ENCODE measurements at regions not wholly inside any gene's neighbourhood (a gene's known extent, or its start where the extent isn't known, plus 50 kb on each side); places are given as distances from the start of the nearest gene placed in this dataset.

DNA sequence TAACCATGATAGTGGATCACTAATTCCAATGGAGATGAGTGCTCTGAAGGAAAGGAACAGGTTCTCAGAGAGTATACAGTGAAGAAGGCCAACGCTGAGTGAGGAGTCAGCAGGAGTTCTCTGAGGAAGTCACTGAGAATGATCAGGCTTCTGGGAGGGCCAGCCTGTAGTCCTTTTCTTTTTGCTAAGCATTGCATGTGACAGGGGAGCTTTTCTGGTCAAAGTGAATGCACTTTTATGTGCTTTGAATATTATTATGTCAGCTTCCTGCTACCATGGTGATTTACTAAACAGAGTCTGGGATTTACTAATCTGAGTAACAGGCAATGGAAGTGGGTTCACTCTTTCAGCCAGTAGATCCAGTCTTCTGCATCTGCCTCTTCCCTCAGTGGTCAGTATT, 81.1 kb upstream of the SERP2 start:
- no peak for DNase-seq

DNA sequence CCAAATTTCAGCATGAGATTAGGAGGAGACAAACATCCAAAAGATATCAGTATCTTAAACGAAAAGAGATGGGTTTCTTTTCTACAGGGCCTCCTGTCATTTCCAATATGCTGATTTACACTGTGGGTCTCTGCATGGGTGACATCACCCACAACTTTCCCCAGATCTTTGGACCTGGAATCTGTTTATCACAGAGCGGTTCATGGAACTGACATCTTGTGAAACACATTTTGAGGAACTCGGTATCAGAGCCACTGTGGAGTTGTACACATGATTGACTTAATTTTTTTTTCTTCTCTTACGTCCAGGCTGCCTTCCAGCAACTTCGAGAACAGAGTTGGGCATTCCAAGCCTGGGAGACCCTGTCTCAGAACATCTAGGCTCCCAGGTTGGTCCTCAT, 80.2 kb upstream of the SERP2 start:
- DNase-seq: no peak

DNA sequence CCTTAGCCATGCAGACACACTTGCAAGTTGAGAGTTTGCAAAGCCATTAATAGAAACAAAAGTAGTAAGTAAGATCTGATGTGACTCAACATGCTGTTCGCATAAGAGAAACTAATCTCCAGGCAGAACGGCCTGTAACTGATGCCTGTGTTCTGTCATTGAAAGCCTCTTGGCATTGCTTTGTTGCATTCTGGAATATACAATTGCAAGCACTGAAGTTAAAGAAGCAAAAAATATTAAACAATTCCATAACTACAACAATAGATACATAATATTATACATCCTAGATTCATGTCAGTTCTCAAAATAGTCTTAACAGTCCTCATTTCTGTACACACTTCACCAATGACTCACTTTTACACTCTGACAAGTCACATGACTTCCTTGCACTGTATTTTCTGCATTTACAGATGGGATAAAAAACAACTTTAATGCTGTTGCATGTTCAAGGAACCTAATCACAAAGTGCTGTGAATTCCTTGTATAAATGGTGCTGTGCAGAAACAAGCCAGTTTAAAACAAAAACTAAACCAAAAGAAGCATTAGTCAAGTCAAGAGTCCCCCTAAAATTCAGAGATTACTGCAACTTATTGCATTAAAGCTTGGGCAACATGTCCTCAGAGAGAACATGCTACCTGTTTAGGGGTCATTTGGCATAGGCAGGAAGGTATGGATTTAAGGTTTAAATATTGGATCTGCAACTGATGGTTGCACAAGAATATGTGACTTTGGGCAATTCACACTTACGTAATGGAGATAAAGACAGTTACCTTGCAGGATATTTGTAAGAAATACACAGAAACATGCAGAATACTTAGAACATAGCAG, 79.5 kb upstream of the SERP2 start:
- DNase-seq: no peak

DNA sequence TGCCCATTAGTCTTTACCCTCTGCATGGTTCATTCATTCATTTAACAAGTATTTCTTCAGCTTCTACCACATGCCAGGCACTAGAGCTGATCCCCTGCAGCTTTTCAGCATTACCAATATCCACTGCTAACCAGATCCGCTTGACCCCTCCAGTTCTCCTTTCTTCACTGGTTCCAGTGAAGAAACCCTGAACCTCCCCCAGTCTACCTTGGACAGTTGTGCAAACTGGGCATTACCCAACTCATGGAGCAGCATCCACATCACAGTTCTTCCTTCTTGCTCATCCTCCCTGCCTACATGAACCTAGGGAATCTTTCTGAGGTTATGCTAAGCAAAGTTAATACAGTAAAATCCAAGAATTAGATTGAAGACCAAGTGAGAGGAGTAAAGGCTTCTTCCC, 78.7 kb upstream of the SERP2 start:
- no peak for DNase-seq

DNA sequence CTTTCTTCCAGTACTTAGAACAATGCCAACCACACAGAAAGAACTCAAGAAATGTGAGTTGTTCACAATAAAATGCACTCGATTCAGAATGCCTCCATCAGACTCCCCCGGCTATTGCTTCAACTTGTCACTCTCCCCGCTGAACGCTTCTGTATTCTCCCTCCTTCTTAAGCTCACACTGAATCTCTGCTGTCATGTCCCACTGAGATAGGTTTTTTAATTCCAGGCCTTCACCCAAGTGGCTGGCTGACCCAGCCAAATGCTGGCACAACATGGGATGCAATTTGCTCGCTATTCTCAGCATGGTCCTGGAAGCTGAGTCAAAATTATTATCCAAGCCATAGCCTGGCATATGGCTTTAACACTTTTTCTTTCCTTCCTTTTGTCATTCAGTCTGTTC, 76.8 kb upstream of the SERP2 start:
- no peak for DNase-seq

DNA sequence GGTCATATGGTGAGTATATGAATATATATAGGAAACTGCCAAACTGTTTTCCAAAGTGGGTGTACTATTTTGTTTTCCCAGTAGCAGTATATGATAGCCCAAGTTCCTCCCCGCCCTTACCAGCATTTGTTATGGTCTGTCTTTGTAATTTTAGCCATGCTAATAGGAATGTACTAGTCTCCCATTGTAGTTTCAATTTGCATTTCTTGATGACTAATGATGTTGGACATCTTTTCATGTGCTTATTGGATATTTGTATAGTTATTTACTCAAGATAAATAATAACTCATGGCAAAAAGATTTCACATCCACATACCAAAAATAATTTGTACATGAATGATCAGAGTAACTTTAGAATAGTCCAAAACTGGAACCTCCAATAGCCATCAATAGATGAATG, 75.3 kb upstream of the SERP2 start:
- DNase-seq: no peak

DNA sequence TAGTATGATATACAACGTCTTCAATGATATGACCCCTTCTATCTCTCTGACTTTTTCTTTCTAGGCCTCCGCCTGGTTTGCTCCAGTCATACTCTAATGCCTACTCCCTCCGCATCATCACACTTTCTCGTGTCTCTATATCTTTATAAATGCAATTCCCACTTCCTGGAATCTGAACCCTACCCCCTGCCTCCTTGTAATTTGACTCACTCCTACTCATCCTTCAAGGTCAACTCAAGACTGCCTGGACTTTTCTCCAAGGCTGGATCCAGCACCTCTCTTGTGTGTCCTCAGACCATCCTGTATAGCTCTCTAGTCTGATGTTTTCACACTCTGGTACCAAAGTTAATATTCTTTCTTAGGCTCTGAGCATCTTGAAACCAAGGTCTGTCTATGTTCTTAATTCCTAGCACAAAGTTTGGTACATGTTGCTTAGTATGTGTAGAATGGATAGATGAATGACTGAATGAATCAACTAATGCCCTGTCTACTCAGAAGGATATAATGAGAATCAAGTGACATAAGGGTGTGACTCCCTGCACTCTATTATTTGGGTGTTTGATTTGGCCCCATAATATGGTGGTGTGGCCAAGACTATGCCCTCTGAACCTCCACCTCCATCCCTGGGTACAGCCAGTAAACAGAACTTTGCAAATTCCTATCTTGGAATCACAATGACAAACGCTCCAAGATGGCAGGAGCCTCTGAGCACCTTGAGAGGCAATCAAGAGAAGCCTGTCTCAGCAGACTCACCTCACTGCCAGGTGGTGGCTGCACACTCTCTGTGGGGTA, 74.3 kb upstream of the SERP2 start:
- DNase-seq: no peak

DNA sequence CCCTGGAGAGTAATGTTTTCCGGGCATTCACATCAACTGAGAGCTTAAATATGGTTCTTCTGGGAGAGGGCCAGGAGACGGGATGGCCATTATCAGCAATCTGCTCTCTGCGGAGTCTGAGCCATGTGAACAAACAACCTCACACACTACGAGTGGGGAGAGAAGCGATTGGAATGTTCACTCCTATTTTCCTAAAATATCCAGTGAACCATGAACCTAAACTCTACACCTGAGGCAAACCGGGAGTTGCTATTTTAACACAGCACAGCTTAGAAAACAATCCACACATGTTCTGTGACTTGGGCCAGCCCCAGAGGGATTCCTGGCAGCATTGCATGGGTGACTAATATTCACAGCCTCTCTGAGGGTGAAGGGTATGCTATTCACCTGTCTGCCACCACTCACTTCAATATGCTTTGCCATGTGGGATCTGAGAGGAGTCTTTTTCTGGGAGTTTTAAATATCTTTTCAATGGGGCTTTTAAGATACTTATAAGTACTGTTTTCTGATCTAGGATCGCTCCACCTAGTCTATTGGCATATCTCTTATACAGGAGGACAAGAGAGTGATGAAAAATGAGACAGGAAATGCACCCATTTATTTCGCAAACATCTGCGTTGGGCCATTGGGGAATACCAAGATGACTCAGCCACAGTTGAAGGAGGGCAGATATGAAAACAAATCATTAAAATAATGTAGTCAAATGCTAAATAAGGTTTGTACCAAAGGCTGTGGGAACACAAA, 72.6 kb upstream of the SERP2 start:
- no peak for DNase-seq

DNA sequence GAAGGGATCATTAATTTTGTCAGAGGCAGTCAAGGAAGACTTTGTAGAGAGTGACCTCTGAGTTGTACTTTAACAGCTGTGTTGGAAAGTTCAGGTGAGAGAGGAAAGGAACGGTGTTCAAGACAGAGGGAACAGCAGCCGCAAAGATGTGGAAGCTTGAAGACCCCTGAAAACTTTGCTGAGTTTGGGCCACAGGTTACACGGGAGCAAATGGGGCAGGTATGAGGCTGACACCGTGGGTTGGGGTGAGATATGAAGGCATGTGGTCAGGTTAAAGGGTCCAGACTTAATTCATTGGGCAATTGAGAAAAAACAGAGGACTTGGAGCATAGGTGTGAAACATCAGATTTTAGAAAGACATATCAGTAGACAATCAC, 72.0 kb upstream of the SERP2 start:
- DNase-seq: no peak

DNA sequence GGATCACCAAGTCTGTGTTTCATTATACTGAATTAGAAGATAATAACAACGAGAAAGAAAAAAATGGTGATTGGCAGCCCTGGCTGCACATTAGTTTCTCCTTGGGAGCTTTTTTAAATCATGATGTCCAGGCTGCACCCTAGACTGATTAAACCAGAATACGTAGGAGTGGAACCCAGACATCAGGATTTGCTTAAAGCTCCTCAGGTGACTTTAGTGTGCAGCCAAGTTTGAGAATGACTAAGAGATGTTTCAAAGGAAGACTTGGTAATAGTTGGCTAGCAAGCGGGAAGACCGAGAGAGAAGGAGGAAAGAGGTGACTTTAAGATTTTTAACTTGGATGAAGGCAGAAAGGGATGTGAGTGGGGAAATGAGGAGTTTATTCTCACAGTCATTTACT, 71.4 kb upstream of the SERP2 start:
- no peak for DNase-seq

DNA sequence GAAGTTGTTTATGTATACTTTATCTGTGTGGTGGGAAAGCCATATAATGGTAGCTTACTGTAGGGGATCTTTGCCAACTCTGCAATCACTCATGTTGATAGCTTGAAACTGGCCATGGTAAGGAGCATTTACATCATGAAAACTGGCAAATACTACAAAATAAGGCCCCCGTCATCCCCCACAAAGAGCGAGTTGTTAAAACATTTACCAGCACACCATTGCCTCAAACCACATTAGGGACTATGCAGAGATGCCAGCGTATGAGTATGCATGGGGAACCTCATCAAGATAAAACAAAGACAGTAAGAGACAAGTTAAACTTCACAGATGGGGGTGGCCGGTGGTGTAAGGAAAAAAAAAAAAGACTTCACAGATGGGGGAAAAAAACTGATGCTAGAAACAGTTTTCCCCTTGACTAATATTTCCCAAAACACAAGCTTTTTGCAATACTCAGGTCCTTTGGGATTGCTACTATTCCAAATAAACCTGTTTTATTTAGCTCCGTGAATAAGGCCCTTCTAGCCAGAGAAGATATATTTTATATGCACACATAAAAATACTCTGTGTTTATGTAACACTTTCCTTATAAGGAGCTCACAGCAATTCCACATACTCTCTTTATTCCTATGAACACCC, 70.6 kb upstream of the SERP2 start:
- no peak for DNase-seq

DNA sequence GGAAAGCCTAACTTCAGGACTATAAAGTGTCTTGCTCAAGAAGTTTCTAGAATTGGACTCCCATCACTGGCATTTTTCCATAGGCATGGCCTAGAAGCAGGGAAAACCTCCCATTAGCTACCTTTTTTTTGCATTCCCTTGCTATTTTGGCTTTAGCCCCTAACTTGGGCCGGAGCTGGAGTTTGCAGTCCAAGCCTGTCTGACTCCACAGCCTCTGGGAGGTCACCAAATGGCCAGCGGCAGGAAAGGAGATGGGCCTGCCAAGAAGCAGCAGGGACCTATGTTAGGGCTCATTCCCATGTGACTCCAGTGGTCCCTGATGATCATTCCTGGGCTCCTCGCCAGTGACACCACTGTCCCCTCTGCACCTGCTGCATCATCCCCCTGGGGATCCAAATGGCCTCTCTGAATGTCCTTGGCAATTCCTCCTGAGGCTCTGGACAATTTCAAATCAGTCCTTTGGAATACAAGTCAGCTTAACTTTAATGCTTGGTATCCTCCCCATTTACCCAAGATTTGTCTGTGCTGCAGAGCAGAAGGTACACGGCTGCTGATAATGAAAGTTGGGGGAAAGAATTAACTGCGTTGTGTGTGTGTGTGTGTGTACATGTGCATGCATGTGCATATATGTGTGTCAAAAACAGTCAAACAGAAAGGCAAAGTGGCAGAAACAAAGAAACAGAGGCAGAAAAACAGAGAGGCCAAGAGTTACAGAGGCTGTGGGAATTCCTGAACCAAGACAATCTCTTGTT, 69.8 kb upstream of the SERP2 start:
- no peak for DNase-seq

DNA sequence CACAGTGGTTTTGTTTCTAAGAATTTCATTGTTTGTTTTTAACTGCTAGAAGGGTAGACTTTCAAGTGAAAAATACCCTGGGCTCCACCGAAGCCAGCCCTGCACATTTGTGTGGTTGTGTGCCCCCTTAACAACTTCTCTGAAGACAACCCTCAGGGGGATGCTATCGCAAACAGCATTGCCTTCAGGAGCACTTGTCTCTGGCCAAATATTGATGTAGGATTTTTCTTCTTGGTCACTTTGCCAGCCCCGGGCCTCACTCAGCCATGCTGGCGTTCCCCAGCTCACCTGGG, 69.2 kb upstream of the SERP2 start:
- no peak for DNase-seq

DNA sequence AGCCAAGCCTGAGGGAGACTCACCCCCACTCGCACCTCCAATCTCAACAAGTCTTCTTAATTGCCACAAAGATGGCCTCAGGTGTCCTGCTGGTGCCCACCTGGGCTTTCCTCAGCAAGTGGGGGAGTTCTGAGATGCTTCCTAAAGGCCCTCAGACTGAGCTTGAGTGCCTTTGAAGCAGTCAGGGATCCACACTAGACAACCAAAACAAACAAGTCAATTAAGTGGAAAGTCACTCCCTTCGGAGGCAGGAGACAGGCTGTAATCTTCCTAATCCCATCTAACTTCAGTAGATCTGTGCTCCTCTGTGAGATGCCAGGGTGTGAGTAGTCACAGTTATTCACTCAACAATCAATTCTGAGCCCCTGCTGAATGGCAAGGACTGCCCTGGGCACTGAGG, 68.3 kb upstream of the SERP2 start:
- no peak for DNase-seq

DNA sequence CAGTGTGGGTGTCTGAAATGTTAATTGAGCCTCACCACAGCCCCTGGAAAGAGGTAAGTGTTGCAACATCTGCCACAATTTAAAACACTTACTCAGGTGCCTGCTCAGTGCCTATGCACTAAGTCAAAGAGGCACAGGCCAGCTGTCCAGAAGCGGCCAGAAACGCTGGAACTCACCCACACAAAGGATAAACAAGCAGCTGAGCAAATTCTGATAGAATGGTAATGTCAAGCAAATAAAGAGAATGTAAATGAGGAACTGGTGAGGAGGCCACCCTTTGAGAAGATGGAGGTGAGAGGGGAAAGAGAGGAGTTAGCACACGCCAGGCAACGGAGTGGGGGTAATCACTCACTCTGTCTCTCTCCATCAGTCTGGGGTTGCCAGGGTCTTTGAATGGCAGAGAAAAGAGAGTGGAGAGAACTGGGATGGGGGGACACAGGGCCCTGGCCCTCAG, 67.7 kb upstream of the SERP2 start:
- peak; percentile 76 for DNase-seq

DNA sequence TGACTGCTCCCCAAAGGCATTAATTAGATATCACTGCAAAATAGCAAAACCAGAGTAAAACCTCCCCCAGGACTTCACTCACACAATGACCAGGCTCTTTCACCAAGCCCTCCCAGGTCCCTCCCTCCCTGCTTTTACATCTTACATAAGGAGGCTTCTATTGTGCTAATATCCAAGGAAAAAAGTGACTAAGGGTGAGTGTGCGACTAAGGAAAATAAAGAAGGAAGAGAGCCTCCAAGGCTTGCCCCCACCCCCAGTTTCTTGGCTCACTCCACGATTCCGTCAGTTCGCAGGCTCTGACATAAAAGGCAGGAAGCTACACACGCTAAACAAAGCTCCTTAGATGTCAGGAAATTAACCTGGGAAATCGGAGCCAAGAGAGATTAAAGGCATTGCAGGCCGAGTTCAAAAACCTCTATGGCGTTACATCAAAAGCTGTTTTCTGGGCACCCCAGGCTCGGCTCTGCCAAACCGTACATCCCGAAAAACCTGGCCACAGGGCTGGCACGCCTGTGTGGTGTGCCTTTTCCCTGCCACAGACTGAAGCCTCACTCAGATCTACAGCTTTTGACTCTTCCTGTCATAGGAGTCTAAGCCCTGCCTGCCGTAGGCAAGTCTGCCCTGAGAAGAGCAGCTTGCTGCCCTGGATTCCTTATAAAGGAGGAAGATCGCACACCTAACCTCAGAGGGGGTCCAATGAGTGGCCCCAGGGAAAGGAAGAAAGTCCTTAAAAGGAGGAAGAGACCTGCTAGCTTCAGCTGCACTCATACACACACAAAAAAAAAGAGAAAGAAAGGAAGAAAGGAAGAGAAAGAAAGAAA, 67.0 kb upstream of the SERP2 start:
- no peak for DNase-seq

DNA sequence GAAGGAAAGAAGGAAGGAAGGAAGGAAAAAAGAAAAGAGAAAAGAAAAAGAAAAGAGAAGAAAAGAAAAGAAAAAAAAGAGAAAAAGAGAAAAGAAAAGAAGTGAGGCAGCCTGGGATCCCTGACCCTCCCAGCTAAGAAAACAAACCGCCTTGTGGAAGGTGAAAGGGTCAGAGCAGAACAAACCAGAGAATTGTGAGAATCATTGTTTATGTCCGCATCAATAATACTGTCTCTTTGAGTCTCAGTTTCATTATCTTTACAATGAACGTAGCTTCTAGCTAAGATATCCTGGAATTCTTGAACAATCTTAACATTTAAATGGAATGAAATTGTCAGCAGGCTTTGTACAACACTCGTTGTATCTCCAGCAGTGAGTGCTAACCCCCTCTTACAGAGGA, 66.4 kb upstream of the SERP2 start:
- DNase-seq: no peak

DNA sequence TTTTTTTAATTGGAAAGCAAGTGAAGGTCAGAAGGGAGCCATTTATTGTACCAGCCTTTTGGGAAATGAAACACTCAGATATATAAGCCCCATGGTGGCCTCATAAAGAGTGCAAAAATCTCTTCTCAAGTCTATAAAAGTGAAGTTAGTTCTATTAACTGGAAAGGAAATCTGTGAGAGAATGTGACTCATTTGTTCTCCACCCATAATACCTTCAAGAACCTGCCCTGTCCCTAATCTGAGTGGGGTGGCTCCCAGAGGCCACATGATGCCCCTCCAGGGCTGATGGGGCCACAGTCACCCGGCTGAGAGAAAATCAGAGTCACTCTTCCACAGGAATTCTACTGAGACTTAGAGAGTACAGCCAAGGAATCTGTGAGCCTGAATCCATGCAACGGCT, 65.8 kb upstream of the SERP2 start:
- DNase-seq: no peak

DNA sequence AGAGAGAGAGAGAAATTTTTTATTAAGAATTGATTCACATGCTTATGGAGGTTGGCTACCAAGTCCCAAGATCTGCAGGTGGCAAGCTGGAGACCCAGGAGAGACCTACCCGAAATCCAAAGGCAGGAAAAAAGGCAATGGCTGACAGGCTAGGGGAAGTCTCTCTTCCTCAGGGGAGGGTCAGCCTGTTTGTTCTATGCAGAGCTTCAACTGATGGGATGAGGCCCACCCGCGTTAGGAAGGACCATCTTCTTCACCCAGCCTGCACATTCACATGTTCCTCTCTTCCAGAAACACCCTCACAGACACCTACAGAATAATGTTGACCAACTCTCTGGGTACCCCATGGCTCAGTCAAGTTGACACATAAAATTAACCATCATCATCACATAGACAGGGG, 65.3 kb upstream of the SERP2 start:
- no peak for DNase-seq

DNA sequence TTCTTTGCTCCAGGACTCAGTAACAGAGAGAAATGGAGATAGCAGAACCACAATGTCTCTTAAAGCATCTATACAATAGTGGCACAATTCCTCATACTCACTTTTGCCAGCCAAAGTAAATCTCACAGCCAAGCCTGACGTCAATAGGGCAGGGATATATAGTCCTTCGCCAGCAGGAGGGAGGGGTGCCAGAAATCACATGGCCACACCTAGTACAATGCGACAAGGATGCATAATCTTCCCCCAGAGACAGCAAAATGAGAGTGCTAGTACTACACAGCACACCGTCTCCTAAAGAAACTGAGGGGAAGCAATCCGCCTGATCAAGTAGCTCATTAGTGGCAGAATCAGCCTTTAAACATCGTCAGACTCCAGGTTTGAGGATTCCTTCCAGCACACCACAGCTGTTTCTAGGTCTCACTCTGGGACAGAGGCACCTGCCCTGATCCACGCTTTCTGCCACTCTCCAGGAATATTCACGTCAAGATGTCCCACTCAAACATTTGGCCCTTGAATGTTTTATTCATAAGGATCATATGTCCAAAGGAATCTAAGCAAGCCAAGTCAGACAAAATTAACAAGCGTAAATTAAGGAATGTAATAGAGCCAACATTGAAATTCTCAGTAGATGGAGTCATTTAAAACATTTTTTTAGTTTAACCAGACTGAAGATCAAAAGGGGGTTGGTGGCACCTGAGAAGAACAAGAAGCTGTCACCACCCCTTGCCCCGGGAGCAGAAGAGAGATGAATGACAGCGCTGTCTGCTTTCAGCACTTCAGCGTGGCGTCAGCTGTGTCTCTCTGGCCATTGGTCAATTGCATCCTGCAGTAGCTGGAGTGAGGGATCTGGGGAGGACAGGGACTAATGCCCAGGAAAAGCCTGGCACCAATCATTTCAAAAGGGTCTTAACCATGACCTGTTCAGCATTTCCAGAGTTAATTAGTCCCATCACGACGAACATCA, 63.5 kb upstream of the SERP2 start:
- DNase-seq: no peak
